OCI-LY1 (cell line): ENCODE measurements at regions not wholly inside any gene's neighbourhood (a gene's known extent, or its start where the extent isn't known, plus 50 kb on each side); places are given as distances from the start of the nearest gene placed in this dataset.

Source experiments
- EZH2 ChIP-seq: fragments of 200-600 bp; sonication (generic), shearing (Covaris generic); IDR thresholded peaks from 2 replicates; pipeline ENCODE4 v1.8.0; 2017; ENCODE audit warnings: borderline replicate concordance, mixed run types, mild to moderate bottlenecking, antibody characterized with exemption, low read length, moderate library complexity, mixed read lengths
- TF ChIP-seq, protein P1 (sequence below): fragments of 200-600 bp; sonication (generic), shearing (Covaris generic); IDR thresholded peaks from 2 replicates; pipeline ENCODE4 v1.5.1; 2017; ENCODE audit warnings: mild to moderate bottlenecking, antibody characterized with exemption, low read length, moderate library complexity, mixed read lengths

DNA sequence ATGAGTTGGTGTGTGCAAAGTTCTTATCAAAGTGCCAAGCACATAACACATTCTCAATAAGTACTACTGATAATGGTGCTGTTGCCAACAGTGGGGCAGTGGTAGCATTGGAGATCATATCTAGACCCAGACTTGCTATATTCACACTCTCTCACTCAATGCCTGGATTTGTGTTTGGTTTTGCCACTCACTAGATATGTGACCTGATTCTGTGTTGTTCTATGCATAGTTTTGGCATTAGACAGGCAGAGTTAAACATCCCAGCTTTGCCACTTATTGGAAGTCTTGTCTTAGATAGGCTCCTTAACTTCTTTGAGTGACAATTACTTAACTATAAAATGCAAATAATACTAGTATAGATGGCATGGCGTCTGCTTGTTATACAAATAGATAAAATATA, 642.6 kb upstream of the CCDC179 start:
- TF ChIP-seq EZH2, result no peak
- TF ChIP-seq, protein P1, sequence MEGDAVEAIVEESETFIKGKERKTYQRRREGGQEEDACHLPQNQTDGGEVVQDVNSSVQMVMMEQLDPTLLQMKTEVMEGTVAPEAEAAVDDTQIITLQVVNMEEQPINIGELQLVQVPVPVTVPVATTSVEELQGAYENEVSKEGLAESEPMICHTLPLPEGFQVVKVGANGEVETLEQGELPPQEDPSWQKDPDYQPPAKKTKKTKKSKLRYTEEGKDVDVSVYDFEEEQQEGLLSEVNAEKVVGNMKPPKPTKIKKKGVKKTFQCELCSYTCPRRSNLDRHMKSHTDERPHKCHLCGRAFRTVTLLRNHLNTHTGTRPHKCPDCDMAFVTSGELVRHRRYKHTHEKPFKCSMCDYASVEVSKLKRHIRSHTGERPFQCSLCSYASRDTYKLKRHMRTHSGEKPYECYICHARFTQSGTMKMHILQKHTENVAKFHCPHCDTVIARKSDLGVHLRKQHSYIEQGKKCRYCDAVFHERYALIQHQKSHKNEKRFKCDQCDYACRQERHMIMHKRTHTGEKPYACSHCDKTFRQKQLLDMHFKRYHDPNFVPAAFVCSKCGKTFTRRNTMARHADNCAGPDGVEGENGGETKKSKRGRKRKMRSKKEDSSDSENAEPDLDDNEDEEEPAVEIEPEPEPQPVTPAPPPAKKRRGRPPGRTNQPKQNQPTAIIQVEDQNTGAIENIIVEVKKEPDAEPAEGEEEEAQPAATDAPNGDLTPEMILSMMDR, result no peak
